ENCODE measurements at regions not wholly inside any gene's neighbourhood (a gene's known extent, or its start where the extent isn't known, plus 50 kb on each side); places are given as distances from the start of the nearest gene placed in this dataset.

GRCh38 chr15:36371509-36371908, 207.9 kb upstream of the CDIN1 start:
- no peak for DNase-seq

- DNase-seq: no peak
Observed at GRCh38 chr15:36372968-36373367, 206.5 kb upstream of the CDIN1 start.

- no peak for DNase-seq
Observed at GRCh38 chr15:36373550-36373949, 205.9 kb upstream of the CDIN1 start.

- no peak for DNase-seq
Observed at GRCh38 chr15:36389107-36389506, 190.3 kb upstream of the CDIN1 start.

- no peak for DNase-seq
Observed at GRCh38 chr15:36390491-36390890, 188.9 kb upstream of the CDIN1 start.

- DNase-seq: no peak
Observed at GRCh38 chr15:36392676-36393266, 186.7 kb upstream of the CDIN1 start.

GRCh38 chr15:36398212-36398611, 181.2 kb upstream of the CDIN1 start:
- no peak for DNase-seq

GRCh38 chr15:36399276-36399675, 180.2 kb upstream of the CDIN1 start:
- no peak for DNase-seq

- DNase-seq: no peak
Observed at GRCh38 chr15:36400936-36401585, 178.4 kb upstream of the CDIN1 start.

GRCh38 chr15:36401586-36401966, 177.8 kb upstream of the CDIN1 start:
- no peak for DNase-seq

GRCh38 chr15:36403351-36403750, 176.1 kb upstream of the CDIN1 start:
- no peak for DNase-seq

- no peak for DNase-seq
Observed at GRCh38 chr15:36406366-36406765, 173.1 kb upstream of the CDIN1 start.

- no peak for DNase-seq
Observed at GRCh38 chr15:36406911-36407310, 172.5 kb upstream of the CDIN1 start.

GRCh38 chr15:36407647-36408046, 171.8 kb upstream of the CDIN1 start:
- DNase-seq: no peak

GRCh38 chr15:36409819-36410218, 169.6 kb upstream of the CDIN1 start:
- no peak for DNase-seq

GRCh38 chr15:36414670-36415069, 164.8 kb upstream of the CDIN1 start:
- no peak for DNase-seq

GRCh38 chr15:36415643-36416042, 163.8 kb upstream of the CDIN1 start:
- DNase-seq: no peak

GRCh38 chr15:36422631-36423030, 156.8 kb upstream of the CDIN1 start:
- DNase-seq: no peak

- no peak for DNase-seq
Observed at GRCh38 chr15:36426691-36427090, 152.7 kb upstream of the CDIN1 start.

- no peak for DNase-seq
Observed at GRCh38 chr15:36428102-36428845, 151.2 kb upstream of the CDIN1 start.

- no peak for DNase-seq
Observed at GRCh38 chr15:36429707-36430106, 149.7 kb upstream of the CDIN1 start.

- no peak for DNase-seq
Observed at GRCh38 chr15:36430280-36430679, 149.1 kb upstream of the CDIN1 start.

GRCh38 chr15:36430726-36431265, 148.6 kb upstream of the CDIN1 start:
- DNase-seq: no peak

GRCh38 chr15:36432161-36432560, 147.3 kb upstream of the CDIN1 start:
- no peak for DNase-seq

Measured in NCI-H2081 treated with DMSO at 0.1 percent for 48 hours (cell line).